ENCODE measurements at regions not wholly inside any gene's neighbourhood (a gene's known extent, or its start where the extent isn't known, plus 50 kb on each side); places are given as distances from the start of the nearest gene placed in this dataset.

DNA sequence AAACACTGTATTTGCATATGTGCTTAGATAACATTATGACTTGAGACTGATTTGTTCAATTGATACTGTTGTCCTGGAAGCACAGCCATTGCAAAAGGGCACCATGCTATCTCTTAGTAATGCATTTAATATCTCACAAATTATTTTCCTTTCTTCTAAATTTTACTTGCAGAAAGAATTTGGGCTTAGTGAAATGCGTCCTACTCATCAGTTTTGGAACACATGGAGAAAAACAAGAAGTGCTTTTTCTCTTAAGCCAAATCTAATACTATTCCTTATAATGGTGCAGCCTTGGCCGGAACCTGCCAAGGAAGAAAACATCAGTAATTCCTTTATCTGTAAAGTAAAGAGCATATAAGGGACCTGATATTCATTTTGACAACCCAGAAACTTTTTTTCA is 172.2 kb upstream of the ZNF608 start:
- no peak for TF ChIP-seq POLR2A (IDR thresholded peaks at IDR 0.05; ENCODE audit: low read length)
- TF ChIP-seq GATA1 (IDR thresholded peaks at IDR 0.05; ENCODE audit: low read depth, low read length), result no peak

Data from erythroblast (primary cell).